ENCODE measurements at regions not wholly inside any gene's neighbourhood (a gene's known extent, or its start where the extent isn't known, plus 50 kb on each side); places are given as distances from the start of the nearest gene placed in this dataset.

DNA sequence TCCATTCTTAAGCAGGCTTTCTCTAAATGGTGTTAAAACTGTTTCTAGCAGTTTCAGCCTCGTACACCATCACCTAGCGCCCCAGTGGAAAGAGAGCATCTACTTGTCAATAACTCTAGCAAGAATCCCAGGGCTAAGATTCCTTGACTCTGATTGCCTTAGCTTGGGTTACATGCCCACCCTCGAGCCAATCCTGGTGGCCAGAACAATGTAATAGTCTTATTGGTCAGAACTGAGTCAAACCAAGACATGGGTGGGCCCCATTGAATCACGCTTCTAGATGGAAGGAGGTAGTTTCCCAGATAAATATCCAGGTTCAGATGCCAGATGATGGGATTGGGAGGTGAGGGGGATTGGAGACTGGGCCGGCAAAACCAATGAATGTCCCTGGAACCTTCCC, 55.9 kb upstream of the MED13L start:
- no peaks in the 10 kb centered on the region for H3K9me3 ChIP-seq (ENCODE audit: control insufficient read depth, insufficient read depth, low read depth, low read length)
- no peaks in the 10 kb centered on the region for H3K36me3 ChIP-seq (ENCODE audit: control insufficient read depth, insufficient read depth, low read length)
- no peaks in the 10 kb centered on the region for H3K4me1 ChIP-seq (ENCODE audit: control insufficient read depth, extremely low read depth, insufficient read depth, low read length)
- no peak overlapping the region for H3K4me3 ChIP-seq (replicated peaks in 1 of 4; ENCODE audit: control extremely low read depth in 1 of 4, insufficient read depth in 1 of 4, low read depth in 3 of 4, low read length in 4 of 4)
- H3K9ac ChIP-seq (ENCODE audit: insufficient read depth, low read length): no peak overlapping the region
- H2AFZ ChIP-seq (ENCODE audit: low read length): no peak overlapping the region
- H3K27me3 ChIP-seq (ENCODE audit: control insufficient read depth, insufficient read depth, low read length): no peaks in the 10 kb centered on the region
- no peak overlapping the region for H3K4me2 ChIP-seq (ENCODE audit: extremely low read depth, insufficient read depth, low read length)
- no peaks in the 10 kb centered on the region for H4K20me1 ChIP-seq (ENCODE audit: control insufficient read depth, extremely low read depth, insufficient read depth, low read length)
- TF ChIP-seq, protein P1, sequence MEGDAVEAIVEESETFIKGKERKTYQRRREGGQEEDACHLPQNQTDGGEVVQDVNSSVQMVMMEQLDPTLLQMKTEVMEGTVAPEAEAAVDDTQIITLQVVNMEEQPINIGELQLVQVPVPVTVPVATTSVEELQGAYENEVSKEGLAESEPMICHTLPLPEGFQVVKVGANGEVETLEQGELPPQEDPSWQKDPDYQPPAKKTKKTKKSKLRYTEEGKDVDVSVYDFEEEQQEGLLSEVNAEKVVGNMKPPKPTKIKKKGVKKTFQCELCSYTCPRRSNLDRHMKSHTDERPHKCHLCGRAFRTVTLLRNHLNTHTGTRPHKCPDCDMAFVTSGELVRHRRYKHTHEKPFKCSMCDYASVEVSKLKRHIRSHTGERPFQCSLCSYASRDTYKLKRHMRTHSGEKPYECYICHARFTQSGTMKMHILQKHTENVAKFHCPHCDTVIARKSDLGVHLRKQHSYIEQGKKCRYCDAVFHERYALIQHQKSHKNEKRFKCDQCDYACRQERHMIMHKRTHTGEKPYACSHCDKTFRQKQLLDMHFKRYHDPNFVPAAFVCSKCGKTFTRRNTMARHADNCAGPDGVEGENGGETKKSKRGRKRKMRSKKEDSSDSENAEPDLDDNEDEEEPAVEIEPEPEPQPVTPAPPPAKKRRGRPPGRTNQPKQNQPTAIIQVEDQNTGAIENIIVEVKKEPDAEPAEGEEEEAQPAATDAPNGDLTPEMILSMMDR (conservative IDR thresholded peaks at IDR 0.05 in 1 of 2, IDR thresholded peaks at IDR 0.05 in 1 of 2; ENCODE audit: low read depth in 1 of 2, low read length in 2 of 2): no peak
- no peak for TF ChIP-seq EZH2 (IDR thresholded peaks at IDR 0.05; ENCODE audit: low read length, missing control alignments)
- H3K79me2 ChIP-seq (ENCODE audit: control insufficient read depth, insufficient read depth, low read length): no peaks in the 10 kb centered on the region
- H3K27ac ChIP-seq (ENCODE audit: insufficient read depth, low read length): no peak overlapping the region
- no peak for DNase-seq (ENCODE audit: low read depth in 2 of 2)

DNA sequence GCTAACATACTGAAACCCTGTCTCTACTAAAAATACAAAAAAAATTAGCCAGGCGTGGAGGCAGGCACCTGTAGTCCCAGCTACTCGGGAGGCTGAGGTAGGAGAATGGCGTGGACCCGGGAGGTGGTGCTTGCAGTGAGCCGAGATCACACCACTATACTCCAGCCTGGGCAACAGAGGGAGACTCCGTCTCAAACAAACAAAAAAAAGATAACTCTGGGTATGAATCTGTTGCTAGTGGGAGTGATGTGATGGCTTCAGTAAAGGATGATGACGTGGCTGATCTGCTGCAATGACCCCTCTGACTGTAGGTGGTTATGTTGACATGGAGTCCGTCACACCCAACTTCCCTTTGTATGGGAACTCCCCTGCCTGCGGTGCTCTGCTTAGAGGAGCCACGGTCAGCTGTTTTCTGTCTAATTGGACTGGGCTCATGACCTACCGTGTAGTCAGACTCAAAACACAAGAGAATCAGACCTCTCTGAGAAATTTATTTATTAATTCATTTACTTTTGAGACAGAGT, 59.1 kb upstream of the MED13L start:
- DNase-seq (ENCODE audit: low read depth in 2 of 2): peak; percentile 50 to 51
- Histone ChIP-seq H3K9me3 (ENCODE audit: control insufficient read depth, insufficient read depth, low read depth, low read length) (no peaks in the 10 kb centered on the region), H3K9ac (ENCODE audit: insufficient read depth, low read length) (no peak overlapping the region), H3K27ac (ENCODE audit: insufficient read depth, low read length) (no peak overlapping the region), H3K27me3 (ENCODE audit: control insufficient read depth, insufficient read depth, low read length) (no peaks in the 10 kb centered on the region), H3K4me2 (ENCODE audit: extremely low read depth, insufficient read depth, low read length) (no peak overlapping the region), H3K79me2 (ENCODE audit: control insufficient read depth, insufficient read depth, low read length) (no peaks in the 10 kb centered on the region), H4K20me1 (ENCODE audit: control insufficient read depth, extremely low read depth, insufficient read depth, low read length) (no peaks in the 10 kb centered on the region), H3K36me3 (ENCODE audit: control insufficient read depth, insufficient read depth, low read length) (no peaks in the 10 kb centered on the region), H3K4me1 (ENCODE audit: control insufficient read depth, extremely low read depth, insufficient read depth, low read length) (no peaks in the 10 kb centered on the region), H3K4me3 (replicated peaks in 1 of 4; ENCODE audit: control extremely low read depth in 1 of 4, insufficient read depth in 1 of 4, low read depth in 3 of 4, low read length in 4 of 4) (no peak overlapping the region), H2AFZ (ENCODE audit: low read length) (no peak overlapping the region)
- no peak for TF ChIP-seq EZH2 (IDR thresholded peaks at IDR 0.05; ENCODE audit: low read length, missing control alignments)
- TF ChIP-seq, protein P1 (conservative IDR thresholded peaks at IDR 0.05 in 1 of 2, IDR thresholded peaks at IDR 0.05 in 1 of 2; ENCODE audit: low read depth in 1 of 2, low read length in 2 of 2): no peak

DNA sequence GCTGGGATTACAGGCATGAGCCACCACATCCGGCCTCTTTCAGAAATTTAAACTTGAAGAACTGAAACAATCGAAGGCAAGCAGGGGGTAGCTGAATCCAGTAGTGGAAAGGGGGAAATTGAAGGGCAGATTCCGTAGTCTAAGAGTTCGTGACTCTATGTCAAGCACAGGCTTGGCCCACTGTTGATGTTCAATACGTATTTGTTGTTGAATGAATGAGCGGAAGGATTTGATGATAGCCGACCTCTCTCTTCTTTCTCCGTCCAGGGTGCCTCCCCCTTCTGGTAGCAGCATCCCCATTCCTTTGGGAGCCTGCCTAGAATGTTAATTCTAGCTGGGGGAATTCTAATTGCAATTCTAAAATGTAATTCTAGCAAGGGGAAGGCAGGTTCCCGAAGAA, 59.8 kb upstream of the MED13L start:
- TF ChIP-seq EZH2 (IDR thresholded peaks at IDR 0.05; ENCODE audit: low read length, missing control alignments): no peak
- TF ChIP-seq, protein P1 (conservative IDR thresholded peaks at IDR 0.05 in 1 of 2, IDR thresholded peaks at IDR 0.05 in 1 of 2; ENCODE audit: low read depth in 1 of 2, low read length in 2 of 2): no peak
- H2AFZ ChIP-seq (ENCODE audit: low read length): no peak overlapping the region
- H3K9ac ChIP-seq (ENCODE audit: insufficient read depth, low read length): no peak overlapping the region
- H3K9me3 ChIP-seq (ENCODE audit: control insufficient read depth, insufficient read depth, low read depth, low read length): no peaks in the 10 kb centered on the region
- no peak for DNase-seq (ENCODE audit: low read depth in 2 of 2)
- H3K27me3 ChIP-seq (ENCODE audit: control insufficient read depth, insufficient read depth, low read length): no peaks in the 10 kb centered on the region
- H3K4me3 ChIP-seq (replicated peaks in 1 of 4; ENCODE audit: control extremely low read depth in 1 of 4, insufficient read depth in 1 of 4, low read depth in 3 of 4, low read length in 4 of 4): no peak overlapping the region
- H3K4me2 ChIP-seq (ENCODE audit: extremely low read depth, insufficient read depth, low read length): no peak overlapping the region
- no peaks in the 10 kb centered on the region for H3K79me2 ChIP-seq (ENCODE audit: control insufficient read depth, insufficient read depth, low read length)
- no peaks in the 10 kb centered on the region for H3K36me3 ChIP-seq (ENCODE audit: control insufficient read depth, insufficient read depth, low read length)
- no peak overlapping the region for H3K27ac ChIP-seq (ENCODE audit: insufficient read depth, low read length)
- H4K20me1 ChIP-seq (ENCODE audit: control insufficient read depth, extremely low read depth, insufficient read depth, low read length): no peaks in the 10 kb centered on the region
- H3K4me1 ChIP-seq (ENCODE audit: control insufficient read depth, extremely low read depth, insufficient read depth, low read length): no peaks in the 10 kb centered on the region

All from fibroblast of lung (primary cell).